ENCODE measurements at regions not wholly inside any gene's neighbourhood (a gene's known extent, or its start where the extent isn't known, plus 50 kb on each side); places are given as distances from the start of the nearest gene placed in this dataset.

DNA sequence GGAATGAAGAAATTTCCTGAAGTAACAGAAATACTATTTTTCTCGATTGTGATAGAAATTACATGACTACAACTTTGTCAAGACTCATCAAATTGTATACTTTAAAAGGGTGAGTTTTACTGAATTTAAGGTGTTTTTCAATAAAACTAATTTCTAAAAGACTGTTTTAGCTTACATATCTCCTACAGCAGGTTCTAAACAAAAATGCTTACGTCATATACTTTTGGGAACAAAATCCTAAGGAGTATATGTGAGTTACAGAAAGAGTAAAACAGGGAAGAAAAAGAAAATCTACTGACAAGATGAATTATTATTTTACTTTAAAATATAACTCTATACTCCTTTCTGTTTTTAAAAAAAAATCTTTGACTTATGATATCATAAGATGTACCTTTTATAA is 660.3 kb upstream of the PKDCC start:
- TF ChIP-seq, protein P1, sequence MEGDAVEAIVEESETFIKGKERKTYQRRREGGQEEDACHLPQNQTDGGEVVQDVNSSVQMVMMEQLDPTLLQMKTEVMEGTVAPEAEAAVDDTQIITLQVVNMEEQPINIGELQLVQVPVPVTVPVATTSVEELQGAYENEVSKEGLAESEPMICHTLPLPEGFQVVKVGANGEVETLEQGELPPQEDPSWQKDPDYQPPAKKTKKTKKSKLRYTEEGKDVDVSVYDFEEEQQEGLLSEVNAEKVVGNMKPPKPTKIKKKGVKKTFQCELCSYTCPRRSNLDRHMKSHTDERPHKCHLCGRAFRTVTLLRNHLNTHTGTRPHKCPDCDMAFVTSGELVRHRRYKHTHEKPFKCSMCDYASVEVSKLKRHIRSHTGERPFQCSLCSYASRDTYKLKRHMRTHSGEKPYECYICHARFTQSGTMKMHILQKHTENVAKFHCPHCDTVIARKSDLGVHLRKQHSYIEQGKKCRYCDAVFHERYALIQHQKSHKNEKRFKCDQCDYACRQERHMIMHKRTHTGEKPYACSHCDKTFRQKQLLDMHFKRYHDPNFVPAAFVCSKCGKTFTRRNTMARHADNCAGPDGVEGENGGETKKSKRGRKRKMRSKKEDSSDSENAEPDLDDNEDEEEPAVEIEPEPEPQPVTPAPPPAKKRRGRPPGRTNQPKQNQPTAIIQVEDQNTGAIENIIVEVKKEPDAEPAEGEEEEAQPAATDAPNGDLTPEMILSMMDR (IDR thresholded peaks at IDR 0.05): no peak
- TF ChIP-seq POLR2A (IDR thresholded peaks at IDR 0.05): no peak
- no peaks in the 10 kb centered on the region for H3K4me1 ChIP-seq
- no peaks in the 10 kb centered on the region for H3K9me3 ChIP-seq
- no peak overlapping the region for H3K4me3 ChIP-seq
- no peak for DNase-seq
- 70 to 76% methylated on average over 2 of the region's 2 CpGs for whole genome bisulfite sequencing, 2 donors
- intact Hi-C loops (cut with DNase I): no loop called here
- H3K27ac ChIP-seq: no peak overlapping the region
- H3K36me3 ChIP-seq: no peaks in the 10 kb centered on the region
- H3K27me3 ChIP-seq: no peaks in the 10 kb centered on the region

DNA sequence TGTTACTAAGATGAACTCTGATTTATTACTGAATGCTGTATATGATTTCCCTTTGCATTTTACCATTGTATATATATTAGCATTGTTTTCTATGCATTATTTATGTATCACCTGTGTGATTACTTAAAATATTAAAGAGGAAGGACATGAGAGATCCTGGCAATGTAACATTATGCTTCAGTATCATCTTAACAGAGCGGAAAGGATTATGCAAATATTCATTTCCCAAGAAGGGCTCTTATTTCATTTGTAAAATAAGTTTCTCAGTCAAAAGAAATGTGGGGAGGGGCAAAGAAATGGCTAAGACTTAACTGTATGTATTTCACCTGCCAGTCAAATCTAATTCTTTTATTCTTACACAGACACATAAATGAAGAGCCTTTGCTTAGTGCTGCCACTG is 654.2 kb upstream of the PKDCC start:
- intact Hi-C loops (cut with DNase I): no loop called here

DNA sequence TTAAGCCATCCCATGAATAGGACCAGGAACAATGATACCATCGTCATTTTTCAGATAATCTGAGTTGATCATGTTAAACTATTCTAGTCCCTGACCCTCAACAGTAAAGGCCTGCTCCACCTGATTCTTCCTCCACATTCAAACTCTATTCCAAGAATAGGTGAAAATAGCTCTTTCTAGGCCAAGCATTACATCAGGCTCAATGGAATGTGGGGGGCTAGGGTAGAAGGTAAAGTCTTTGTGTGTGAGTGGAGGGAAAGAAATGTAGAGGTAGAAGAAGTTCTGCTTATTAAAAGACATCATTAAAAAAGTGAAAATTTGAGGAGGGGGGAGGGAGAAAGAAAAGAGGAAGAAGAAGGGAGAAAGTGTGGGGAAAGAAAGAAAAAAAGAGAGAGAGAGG is 653.3 kb upstream of the PKDCC start:
- no peak overlapping the region for H3K27ac ChIP-seq
- 73 to 83% methylated on average over 1 of the region's 1 CpG for WGBS, 2 donors
- intact Hi-C loops (cut with DNase I): no loop called here

More for the DNA sequence above, 654.2 kb upstream of the PKDCC start:
- Histone ChIP-seq H3K4me3 (no peak overlapping the region), H3K27ac (no peak overlapping the region), H3K36me3 (no peaks in the 10 kb centered on the region), H3K9me3 (peaks cover 0 to 4% (median 0%) of the 10 kb centered on the region in 3 donors), H3K27me3 (no peaks in the 10 kb centered on the region), H3K4me1 (no peaks in the 10 kb centered on the region)
- 73 to 85% methylated on average over 1 of the region's 1 CpG for WGBS, 2 donors
- TF ChIP-seq, protein P1 (IDR thresholded peaks at IDR 0.05): no peak
- TF ChIP-seq POLR2A (IDR thresholded peaks at IDR 0.05): no peak
- DNase-seq: no peak

DNA sequence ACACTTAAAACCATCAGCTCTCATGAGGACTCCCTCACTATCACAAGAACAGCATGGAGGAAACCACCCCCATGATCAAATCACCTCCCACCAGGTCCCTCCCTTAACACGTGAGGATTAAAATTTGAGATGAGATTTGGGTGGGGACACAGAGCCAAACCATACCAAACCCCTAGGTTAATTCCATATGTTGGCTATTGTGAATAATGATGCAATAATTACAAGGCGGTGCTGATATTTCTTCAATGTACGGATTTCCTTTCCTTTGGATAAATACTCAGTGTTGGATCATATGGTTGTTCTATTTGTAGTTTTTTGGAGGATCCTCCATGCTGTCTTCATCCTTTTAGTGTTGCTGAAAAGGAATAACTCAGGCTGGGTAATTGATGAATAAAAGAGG is 652.1 kb upstream of the PKDCC start:
- DNase-seq: no peak
- WGBS, 2 donors: 91 to 95% methylated on average over 3 of the region's 3 CpGs
- H3K9me3 ChIP-seq: peaks cover 0 to 4% (median 0%) of the 10 kb centered on the region in 3 donors
- intact Hi-C loops (cut with DNase I): no loop called here
- H3K36me3 ChIP-seq: no peaks in the 10 kb centered on the region
- H3K4me1 ChIP-seq: no peaks in the 10 kb centered on the region
- H3K27ac ChIP-seq: no peak overlapping the region
- H3K27me3 ChIP-seq: no peaks in the 10 kb centered on the region
- TF ChIP-seq, protein P1 (IDR thresholded peaks at IDR 0.05): no peak
- TF ChIP-seq POLR2A (IDR thresholded peaks at IDR 0.05): no peak
- no peak overlapping the region for H3K4me3 ChIP-seq

More for the DNA sequence above, 653.3 kb upstream of the PKDCC start:
- no peaks in the 10 kb centered on the region for H3K27me3 ChIP-seq
- DNase-seq: no peak
- no peaks in the 10 kb centered on the region for H3K36me3 ChIP-seq
- H3K4me3 ChIP-seq: no peak overlapping the region
- no peak for TF ChIP-seq POLR2A (IDR thresholded peaks at IDR 0.05)
- TF ChIP-seq, protein P1 (IDR thresholded peaks at IDR 0.05): no peak
- peaks cover 0 to 4% (median 0%) of the 10 kb centered on the region in 3 donors for H3K9me3 ChIP-seq
- H3K4me1 ChIP-seq: no peaks in the 10 kb centered on the region

DNA sequence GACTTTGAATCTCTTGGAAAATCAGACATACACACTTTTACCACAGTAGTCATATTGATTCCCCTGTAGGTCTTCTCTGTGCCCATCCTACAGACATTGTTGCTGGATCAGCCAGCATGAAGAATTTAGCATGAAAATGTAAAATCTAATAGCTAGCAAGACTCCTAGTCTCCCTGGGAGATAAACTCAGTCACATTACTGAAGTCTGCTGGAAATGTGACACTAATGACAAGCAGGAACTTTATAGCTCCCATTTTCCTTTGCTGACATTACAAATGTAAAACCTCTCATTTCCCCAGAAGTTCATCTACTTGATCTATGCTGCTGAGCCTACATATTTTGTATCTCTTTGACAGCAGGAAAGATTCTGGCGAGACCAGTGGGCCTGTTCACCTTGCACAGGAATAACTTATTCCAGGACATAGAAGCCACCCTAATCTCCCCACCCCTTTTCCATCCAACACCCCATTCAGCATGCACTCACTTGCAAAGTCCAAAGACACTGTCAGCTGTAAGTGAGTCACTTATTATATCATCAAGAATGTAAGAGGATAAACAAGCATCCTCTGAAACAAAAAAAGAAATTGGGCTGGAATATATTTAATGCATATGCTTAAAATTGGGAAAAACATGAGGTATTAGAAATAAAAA is 648.3 kb upstream of the PKDCC start:
- WGBS, 2 donors: 35 to 56% methylated on average over 1 of the region's 1 CpG
- DNase-seq: no peak
- no peaks in the 10 kb centered on the region for H3K36me3 ChIP-seq
- H3K27me3 ChIP-seq: no peaks in the 10 kb centered on the region
- no peak for TF ChIP-seq POLR2A (IDR thresholded peaks at IDR 0.05)
- TF ChIP-seq, protein P1 (IDR thresholded peaks at IDR 0.05): no peak
- no peaks in the 10 kb centered on the region for H3K4me1 ChIP-seq
- H3K27ac ChIP-seq: no peak overlapping the region
- H3K4me3 ChIP-seq: no peak overlapping the region
- H3K9me3 ChIP-seq: peaks cover 0 to 4% (median 0%) of the 10 kb centered on the region in 3 donors
- intact Hi-C loops (cut with DNase I): no loop called here

Measured in esophagus squamous epithelium (tissue), 5 donors.